Lung (tissue), 11 donors: ENCODE measurements at regions not wholly inside any gene's neighbourhood (a gene's known extent, or its start where the extent isn't known, plus 50 kb on each side); places are given as distances from the start of the nearest gene placed in this dataset.

Experiments used
- ATAC-seq: fragments of 200-7000 bp; cut with Tn5 transposase; one replicate; pipeline ENCODE4 v1.9.1; 2020; ENCODE audit warnings: moderate number of reproducible peaks; ENCODE audit not compliant: insufficient read depth, low FRiP score
- DNase-seq, 3 donors: peaks; one replicate each; pipeline ENCODE4 v3.0.0-alpha.2; 2013 to 2017
- H3K27ac ChIP-seq, 2 donors: one replicate each; pipeline ENCODE4 v1.5.1; 2013; ENCODE audit warnings: mild to moderate bottlenecking in 2 of 2, moderate library complexity in 2 of 2, control low read depth in 1 of 2, inconsistent platforms in 1 of 2, low read depth in 1 of 2, low read length in 1 of 2
- H3K27me3 ChIP-seq, 3 donors: one replicate each; pipeline ENCODE4 v1.5.1; 2013; ENCODE audit warnings: low read length in 2 of 3; ENCODE audit not compliant: control insufficient read depth in 3 of 3, insufficient read depth in 3 of 3
- H3K36me3 ChIP-seq, 4 donors: one replicate each; pipeline ENCODE4 v1.5.1; 2013; ENCODE audit warnings: low read length in 4 of 4, mild to moderate bottlenecking in 1 of 4, moderate library complexity in 1 of 4; ENCODE audit not compliant: control insufficient read depth in 4 of 4, insufficient read depth in 4 of 4
- H3K4me1 ChIP-seq, 5 donors: one replicate each; pipeline ENCODE4 v1.5.1; 2013; ENCODE audit warnings: low read length in 5 of 5, mild to moderate bottlenecking in 2 of 5, moderate library complexity in 1 of 5; ENCODE audit not compliant: control insufficient read depth in 5 of 5, insufficient read depth in 5 of 5
- H3K4me3 ChIP-seq: one replicate; pipeline ENCODE4 v1.5.1; 2013; ENCODE audit warnings: mild to moderate bottlenecking, control low read depth, moderate library complexity
- H3K9ac ChIP-seq, 2 donors: one replicate each; pipeline ENCODE4 v1.5.1; 2013; ENCODE audit warnings: low read length in 2 of 2, control low read depth in 1 of 2; ENCODE audit not compliant: insufficient read depth in 1 of 2
- H3K9me3 ChIP-seq, 4 donors: one replicate each; pipeline ENCODE4 v1.5.1; 2013; ENCODE audit warnings: low read length in 3 of 4, mild to moderate bottlenecking in 1 of 4, moderate library complexity in 1 of 4; ENCODE audit not compliant: control insufficient read depth in 4 of 4, insufficient read depth in 3 of 4
- whole genome bisulfite sequencing, 2 donors: extraction: QIAGEN DNeasy Blood & Tissue Kit; methylation state at CpG; one replicate each; pipeline ENCODE4 v1.1.7; 2013; 5-methylcytosine and 5-hydroxymethylcytosine counted together
- TF ChIP-seq, protein P1 (sequence below): IDR thresholded peaks from 2 replicates; pipeline ENCODE4 v1.5.1; 2012; ENCODE audit warnings: mild to moderate bottlenecking; ENCODE audit errors: control extremely low read depth, extremely low read depth
- donor health status: control.
- donor health status: control.
- donor health status: Bipolar disorder and iron deficiency.
- donor health status: healthy.
- donor health status: DM: yes; HTN: yes; CAD: no.

DNA sequence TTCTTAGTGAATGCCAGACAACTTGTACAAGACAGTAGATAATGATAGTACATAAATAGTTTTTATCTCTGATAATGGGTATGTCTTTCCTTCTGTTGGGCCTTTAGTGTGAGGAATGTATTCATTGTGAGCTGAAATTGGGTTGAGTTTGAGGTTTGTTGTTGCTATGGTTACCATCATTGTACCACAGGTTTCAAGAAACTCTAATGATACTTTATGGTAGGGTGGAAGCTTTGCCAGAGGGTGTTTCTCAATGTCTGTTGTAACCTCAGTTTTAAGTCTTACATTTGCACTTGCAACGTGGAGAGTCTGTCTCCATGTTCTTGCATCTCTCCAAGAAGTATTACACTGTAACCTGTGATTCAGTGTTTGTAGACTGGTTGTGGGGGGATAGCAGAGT lies 1550.1 kb downstream of the MAT2B start:
- H3K4me3 ChIP-seq, result no peak overlapping the region

DNA sequence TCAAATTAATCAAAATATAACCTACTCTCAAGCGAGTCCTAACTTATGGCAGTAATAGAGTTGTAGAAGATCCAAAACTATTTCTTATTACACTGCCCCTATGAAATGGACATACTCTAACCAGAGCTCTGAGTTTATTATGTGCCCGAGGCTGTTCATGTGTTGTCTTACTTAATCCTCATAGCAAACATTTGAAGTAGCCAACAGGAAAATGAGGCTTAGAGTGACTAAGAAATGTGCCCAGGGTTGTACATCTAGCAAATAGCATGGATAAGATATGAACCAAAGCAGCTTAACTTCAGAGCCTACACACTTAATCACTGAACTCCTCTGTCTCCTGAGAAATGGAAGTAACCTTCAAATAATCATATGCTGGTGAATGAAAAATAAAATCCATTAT lies 1551.7 kb downstream of the MAT2B start:
- 89 to 94% methylated on average over 2 of the region's 2 CpGs for WGBS, 2 donors
- Histone ChIP-seq H3K27me3 (no peaks in the 10 kb centered on the region), H3K36me3 (no peaks in the 10 kb centered on the region), H3K9ac (no peak overlapping the region), H3K4me1 (no peaks in the 10 kb centered on the region), H3K9me3 (no peaks in the 10 kb centered on the region), H3K4me3 (no peak overlapping the region), H3K27ac (no peak overlapping the region)
- DNase-seq, result no peak
- ATAC-seq, result no peak
- TF ChIP-seq, protein P1, sequence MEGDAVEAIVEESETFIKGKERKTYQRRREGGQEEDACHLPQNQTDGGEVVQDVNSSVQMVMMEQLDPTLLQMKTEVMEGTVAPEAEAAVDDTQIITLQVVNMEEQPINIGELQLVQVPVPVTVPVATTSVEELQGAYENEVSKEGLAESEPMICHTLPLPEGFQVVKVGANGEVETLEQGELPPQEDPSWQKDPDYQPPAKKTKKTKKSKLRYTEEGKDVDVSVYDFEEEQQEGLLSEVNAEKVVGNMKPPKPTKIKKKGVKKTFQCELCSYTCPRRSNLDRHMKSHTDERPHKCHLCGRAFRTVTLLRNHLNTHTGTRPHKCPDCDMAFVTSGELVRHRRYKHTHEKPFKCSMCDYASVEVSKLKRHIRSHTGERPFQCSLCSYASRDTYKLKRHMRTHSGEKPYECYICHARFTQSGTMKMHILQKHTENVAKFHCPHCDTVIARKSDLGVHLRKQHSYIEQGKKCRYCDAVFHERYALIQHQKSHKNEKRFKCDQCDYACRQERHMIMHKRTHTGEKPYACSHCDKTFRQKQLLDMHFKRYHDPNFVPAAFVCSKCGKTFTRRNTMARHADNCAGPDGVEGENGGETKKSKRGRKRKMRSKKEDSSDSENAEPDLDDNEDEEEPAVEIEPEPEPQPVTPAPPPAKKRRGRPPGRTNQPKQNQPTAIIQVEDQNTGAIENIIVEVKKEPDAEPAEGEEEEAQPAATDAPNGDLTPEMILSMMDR, result no peak

More for the DNA sequence above, 1550.1 kb downstream of the MAT2B start:
- Histone ChIP-seq H3K27ac (no peak overlapping the region), H3K27me3 (no peaks in the 10 kb centered on the region), H3K36me3 (no peaks in the 10 kb centered on the region), H3K9ac (no peak overlapping the region), H3K9me3 (no peaks in the 10 kb centered on the region), H3K4me1 (no peaks in the 10 kb centered on the region)
- DNase-seq, result no peak
- no peak for ATAC-seq
- TF ChIP-seq, protein P1, result no peak
- 52 to 63% methylated on average over 1 of the region's 1 CpG for WGBS, 2 donors

DNA sequence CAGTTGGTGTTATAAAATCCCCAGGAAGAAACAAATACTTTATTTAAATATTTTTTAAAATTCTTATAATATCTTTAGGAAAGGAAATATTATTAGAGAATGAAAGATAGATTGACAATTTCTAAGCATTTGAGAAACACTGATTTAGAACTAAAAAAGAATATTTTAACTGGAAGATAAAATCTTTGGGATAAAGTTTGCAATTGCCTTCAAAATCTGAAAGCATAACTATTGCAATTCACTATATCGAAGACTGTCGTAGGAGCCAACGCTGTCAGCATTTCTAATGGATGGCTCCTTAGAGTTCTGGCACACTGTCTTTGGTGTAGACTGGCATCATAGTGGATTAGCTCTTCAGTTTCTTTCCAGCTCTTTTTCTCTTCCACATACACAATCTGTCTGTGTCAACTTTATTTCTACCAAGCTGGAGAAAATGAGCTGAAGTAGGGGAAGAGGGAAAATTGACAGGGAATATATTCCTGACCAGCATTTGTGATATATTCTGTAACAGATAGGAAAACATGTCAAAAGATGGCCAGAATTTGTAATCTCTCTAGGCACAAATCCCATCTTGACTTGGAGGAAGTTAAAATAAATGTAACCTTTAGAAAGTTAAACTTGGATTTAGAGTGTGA lies 1561.4 kb downstream of the MAT2B start:
- Histone ChIP-seq H3K9me3 (no peaks in the 10 kb centered on the region), H3K4me1 (no peaks in the 10 kb centered on the region), H3K27me3 (no peaks in the 10 kb centered on the region), H3K27ac (no peak overlapping the region), H3K4me3 (no peak overlapping the region), H3K9ac (no peak overlapping the region), H3K36me3 (no peaks in the 10 kb centered on the region)
- TF ChIP-seq, protein P1, result no peak
- ATAC-seq (no peak), DNase-seq (no peak)
- 94 to 97% methylated on average over 3 of the region's 3 CpGs for WGBS, 2 donors

DNA sequence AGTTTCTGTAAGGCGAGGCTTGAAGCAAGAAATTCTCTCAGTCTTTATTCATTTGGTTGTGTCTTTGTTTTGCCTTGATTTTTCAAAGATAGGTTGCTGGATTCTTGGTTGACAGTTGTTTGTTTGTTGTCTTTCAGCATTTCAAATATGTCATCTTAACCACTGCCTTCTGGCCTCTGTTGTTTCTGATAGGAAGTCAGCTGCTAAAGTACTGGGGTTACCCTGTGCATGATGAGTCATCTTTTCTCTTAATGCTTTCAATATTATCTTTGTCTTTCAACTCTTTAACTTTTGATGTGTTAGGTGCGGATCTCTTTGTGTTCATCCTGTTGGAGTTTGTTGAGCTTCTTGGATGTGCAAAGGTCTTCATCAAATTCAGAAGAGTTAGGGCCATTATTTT lies 1571.3 kb downstream of the MAT2B start:
- peaks cover 0 to 2% (median 0%) of the 10 kb centered on the region in 4 donors for H3K9me3 ChIP-seq
- DNase-seq, result no peak
- ATAC-seq, result no peak
- TF ChIP-seq, protein P1, result no peak
- H3K9ac ChIP-seq, result no peak overlapping the region
- no peak overlapping the region for H3K4me3 ChIP-seq
- 62 to 96% methylated on average over 2 of the region's 2 CpGs for WGBS, 2 donors
- no peaks in the 10 kb centered on the region for H3K36me3 ChIP-seq
- no peaks in the 10 kb centered on the region for H3K4me1 ChIP-seq
- no peaks in the 10 kb centered on the region for H3K27me3 ChIP-seq
- H3K27ac ChIP-seq, result no peak overlapping the region
